Stomach smooth muscle (tissue), 2 donors: ENCODE measurements at regions not wholly inside any gene's neighbourhood (a gene's known extent, or its start where the extent isn't known, plus 50 kb on each side); places are given as distances from the start of the nearest gene placed in this dataset.

Experiments used
- H3K27ac ChIP-seq: one replicate; pipeline ENCODE4 v1.7.0; 2013; ENCODE audit warnings: mild to moderate bottlenecking, low read length, inconsistent platforms
- H3K27me3 ChIP-seq, 2 donors: one replicate each; pipeline ENCODE4 v1.7.0; 2013; ENCODE audit warnings: low read length in 2 of 2; ENCODE audit not compliant: insufficient read depth in 2 of 2, control insufficient read depth in 1 of 2
- H3K36me3 ChIP-seq, 2 donors: one replicate each; pipeline ENCODE4 v1.7.0; 2013; ENCODE audit warnings: low read length in 2 of 2; ENCODE audit not compliant: control insufficient read depth in 2 of 2, insufficient read depth in 2 of 2
- H3K4me1 ChIP-seq: one replicate; pipeline ENCODE4 v1.7.0; 2013; ENCODE audit warnings: low read length; ENCODE audit not compliant: control insufficient read depth, insufficient read depth
- H3K4me3 ChIP-seq, 2 donors: one replicate each; pipeline ENCODE4 v1.7.0; 2013; ENCODE audit warnings: low read length in 2 of 2
- H3K9ac ChIP-seq, 2 donors: one replicate each; pipeline ENCODE4 v1.7.0; 2013; ENCODE audit warnings: low read length in 2 of 2, mild to moderate bottlenecking in 1 of 2
- H3K9me3 ChIP-seq, 2 donors: one replicate each; pipeline ENCODE4 v1.7.0; 2013; ENCODE audit warnings: low read length in 2 of 2; ENCODE audit not compliant: control insufficient read depth in 2 of 2
- donor health status: healthy.
- donor health status: Pancreatic carcinoma.

DNA sequence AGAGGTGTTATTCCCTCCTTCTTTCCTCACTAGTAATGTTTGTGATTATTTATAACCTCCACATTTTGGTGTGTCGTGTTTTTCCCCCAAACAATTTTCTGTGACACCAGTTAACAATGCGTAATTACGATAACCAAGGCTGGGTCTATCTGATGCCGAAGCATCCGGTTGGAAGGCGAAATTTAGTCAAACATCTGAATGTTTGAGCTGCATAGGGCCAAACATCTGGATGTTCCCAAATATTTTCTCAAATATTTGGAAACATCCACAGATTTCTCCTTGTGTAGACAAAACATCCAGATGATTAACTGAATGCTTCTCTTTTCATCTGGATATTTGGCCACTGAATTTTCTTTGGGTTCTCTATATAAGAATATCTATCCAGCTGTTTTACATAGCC, 371.7 kb downstream of the NFIB start:
- no peak overlapping the region for H3K9ac ChIP-seq
- H3K4me1 ChIP-seq = no peaks in the 10 kb centered on the region
- no peaks in the 10 kb centered on the region for H3K9me3 ChIP-seq
- no peak overlapping the region for H3K4me3 ChIP-seq
- no peak overlapping the region for H3K27ac ChIP-seq
- no peaks in the 10 kb centered on the region for H3K27me3 ChIP-seq
- no peaks in the 10 kb centered on the region for H3K36me3 ChIP-seq

DNA sequence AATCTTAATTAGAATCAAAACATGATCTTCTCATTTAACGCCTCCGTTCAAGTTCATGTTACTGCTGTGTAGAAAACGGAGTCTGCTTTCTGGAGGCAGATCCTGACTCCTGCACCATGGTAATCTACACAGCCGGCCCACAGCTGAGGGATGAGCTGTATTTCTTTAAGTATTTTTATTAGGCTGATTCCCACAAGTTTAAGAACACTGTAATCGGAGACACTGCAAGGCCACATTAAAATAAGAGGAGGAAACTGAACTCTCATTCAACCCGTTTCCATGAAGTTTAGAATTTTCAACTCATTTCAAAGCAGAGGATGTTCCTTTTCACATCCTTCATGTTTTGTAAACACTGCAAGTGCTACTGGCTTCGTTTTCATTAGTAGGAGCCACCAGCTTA, 372.2 kb downstream of the NFIB start:
- Histone ChIP-seq H3K36me3 (no peaks in the 10 kb centered on the region), H3K4me3 (no peak overlapping the region), H3K27me3 (no peaks in the 10 kb centered on the region), H3K9ac (no peak overlapping the region), H3K27ac (no peak overlapping the region), H3K4me1 (no peaks in the 10 kb centered on the region), H3K9me3 (no peaks in the 10 kb centered on the region)

DNA sequence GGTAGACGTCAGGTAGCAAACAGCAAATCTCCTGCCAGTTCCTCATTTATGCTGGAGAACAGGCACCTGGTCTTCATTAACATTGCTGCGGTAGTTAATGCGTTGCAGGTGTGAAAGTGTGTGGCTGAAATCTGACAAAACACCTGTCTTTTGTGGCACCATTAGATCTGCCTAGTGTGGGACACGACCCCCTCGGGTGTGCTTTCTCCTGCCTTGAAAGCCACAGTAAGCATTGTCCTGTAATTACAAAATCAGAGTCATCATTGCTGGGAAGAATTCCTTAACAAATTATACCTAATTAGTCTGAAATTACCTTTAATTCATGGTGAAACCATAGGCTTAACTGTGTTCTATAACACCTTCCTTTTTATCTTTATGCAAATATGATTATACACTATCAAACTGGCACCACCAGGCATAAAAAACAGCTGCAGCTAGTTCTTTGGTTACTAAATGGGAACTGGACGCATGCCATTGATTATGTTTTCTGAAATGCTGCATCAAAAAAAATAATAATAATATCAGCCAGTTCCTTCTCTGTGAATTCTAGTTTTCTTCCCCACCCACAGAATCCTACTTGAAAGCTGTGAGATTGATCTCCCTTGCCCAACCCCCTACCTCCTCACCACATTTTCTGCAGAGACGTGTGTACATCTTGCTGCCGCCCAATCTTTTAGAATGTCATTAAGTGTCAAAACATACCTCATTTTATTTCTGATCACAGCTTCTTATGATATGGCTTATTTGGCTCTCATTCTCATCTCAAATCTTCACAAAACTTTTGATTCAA, 374.0 kb downstream of the NFIB start:
- Histone ChIP-seq H3K27me3 (no peaks in the 10 kb centered on the region), H3K4me1 (no peaks in the 10 kb centered on the region), H3K9me3 (no peaks in the 10 kb centered on the region), H3K27ac (no peak overlapping the region), H3K36me3 (no peaks in the 10 kb centered on the region), H3K9ac (no peak overlapping the region), H3K4me3 (no peak overlapping the region)

DNA sequence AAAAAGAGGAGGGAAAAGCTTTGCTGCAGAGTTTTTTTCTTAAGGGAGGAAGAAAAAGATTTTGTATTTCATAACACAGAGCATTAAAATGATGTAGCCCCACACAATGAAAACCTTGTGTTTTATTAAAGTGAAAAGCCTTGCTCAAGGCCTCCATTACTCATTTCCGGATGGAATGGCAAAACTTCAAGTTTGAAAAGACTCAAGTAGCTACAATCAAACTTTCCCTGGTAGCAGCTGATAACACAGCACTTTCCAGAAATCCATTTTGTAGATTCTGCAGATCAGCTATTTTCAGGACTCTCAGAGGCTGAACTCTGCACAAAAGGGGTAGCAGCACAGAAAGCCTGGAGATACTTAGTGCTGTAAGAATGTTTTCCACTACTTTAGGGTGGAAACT, 374.8 kb downstream of the NFIB start:
- Histone ChIP-seq H3K4me3 (no peak overlapping the region), H3K9ac (no peak overlapping the region), H3K27ac (no peak overlapping the region), H3K36me3 (no peaks in the 10 kb centered on the region), H3K4me1 (no peaks in the 10 kb centered on the region), H3K9me3 (no peaks in the 10 kb centered on the region), H3K27me3 (no peaks in the 10 kb centered on the region)

DNA sequence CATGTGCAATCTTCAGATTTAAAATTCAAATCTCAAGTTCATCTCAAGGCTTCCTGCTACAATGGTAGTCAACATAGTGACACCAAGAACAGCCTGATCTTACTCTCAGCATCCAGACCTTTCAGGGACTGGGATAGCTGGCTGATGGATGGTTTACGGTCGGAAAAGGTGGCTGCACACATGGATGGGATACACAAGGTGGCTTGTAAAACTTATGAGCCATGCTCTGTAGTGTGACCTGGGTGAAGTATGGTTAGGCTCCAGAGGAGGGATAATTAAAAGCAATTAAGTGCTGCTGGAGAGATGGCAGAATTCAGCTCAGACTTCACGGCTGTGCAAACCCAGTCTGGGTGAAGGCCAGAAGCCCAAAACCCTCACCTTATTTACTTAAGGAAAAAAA, 379.5 kb downstream of the NFIB start:
- Histone ChIP-seq H3K9me3 (no peaks in the 10 kb centered on the region), H3K4me3 (no peak overlapping the region), H3K36me3 (no peaks in the 10 kb centered on the region), H3K27ac (no peak overlapping the region), H3K27me3 (no peaks in the 10 kb centered on the region), H3K4me1 (no peaks in the 10 kb centered on the region), H3K9ac (no peak overlapping the region)

DNA sequence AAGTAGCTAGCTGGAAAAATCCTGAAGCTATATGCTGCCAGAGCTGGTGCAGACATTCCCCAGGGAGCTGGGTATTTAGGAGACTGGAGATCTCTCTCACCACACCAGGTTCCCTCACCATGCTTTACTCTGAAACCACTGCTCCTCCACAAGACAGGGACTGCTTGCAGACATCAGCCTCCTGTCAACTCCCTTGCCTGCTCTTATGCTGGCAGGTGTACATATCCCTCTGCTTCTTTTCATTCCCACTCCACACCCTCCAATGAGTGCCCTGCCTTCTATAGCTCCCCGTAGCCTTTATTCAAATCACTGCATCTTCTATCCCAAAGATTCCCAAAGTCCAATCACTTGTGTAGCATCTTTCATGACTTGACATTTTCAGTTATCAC, 380.7 kb downstream of the NFIB start:
- Histone ChIP-seq H3K4me1 (no peaks in the 10 kb centered on the region), H3K27me3 (no peaks in the 10 kb centered on the region), H3K9ac (no peak overlapping the region), H3K36me3 (no peaks in the 10 kb centered on the region), H3K4me3 (no peak overlapping the region), H3K27ac (no peak overlapping the region), H3K9me3 (no peaks in the 10 kb centered on the region)

DNA sequence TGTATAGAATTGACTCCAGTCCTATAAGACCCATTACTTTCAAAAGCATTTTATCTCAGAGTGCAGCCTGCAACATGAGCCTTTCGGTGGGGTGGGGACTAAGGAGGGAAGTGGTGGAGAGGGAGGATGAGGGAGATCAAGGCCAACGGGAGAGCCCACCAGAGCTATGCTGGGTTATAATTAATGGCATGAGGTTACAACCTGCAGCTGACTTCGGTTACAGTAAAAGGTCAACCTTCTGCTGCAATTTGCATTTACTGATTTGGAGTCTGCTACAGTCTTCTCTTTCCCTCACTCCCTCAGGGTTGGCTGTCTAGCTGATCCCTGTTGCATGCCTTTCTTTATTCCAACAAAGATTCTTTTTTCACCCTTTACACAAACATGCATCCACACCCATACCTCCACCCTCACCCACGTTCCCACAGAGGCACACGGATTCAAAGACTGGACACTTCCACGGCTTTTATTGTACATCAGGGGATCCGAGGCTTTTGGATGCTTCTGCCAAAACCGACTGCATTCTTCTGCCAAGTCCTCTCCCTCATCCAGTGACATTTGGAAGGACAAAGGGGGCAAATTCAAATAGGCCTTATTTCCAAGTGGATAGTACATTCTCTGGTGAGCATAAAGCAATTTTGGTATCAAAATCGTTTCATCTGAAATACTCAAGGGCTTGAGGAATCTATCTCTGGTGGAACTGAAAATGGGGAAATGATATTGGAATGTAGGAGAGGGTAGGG, 381.2 kb downstream of the NFIB start:
- no peaks in the 10 kb centered on the region for H3K27me3 ChIP-seq
- H3K4me3 ChIP-seq = no peak overlapping the region
- H3K27ac ChIP-seq = no peak overlapping the region
- H3K36me3 ChIP-seq = no peaks in the 10 kb centered on the region
- no peak overlapping the region for H3K9ac ChIP-seq
- H3K9me3 ChIP-seq = no peaks in the 10 kb centered on the region
- no peaks in the 10 kb centered on the region for H3K4me1 ChIP-seq

DNA sequence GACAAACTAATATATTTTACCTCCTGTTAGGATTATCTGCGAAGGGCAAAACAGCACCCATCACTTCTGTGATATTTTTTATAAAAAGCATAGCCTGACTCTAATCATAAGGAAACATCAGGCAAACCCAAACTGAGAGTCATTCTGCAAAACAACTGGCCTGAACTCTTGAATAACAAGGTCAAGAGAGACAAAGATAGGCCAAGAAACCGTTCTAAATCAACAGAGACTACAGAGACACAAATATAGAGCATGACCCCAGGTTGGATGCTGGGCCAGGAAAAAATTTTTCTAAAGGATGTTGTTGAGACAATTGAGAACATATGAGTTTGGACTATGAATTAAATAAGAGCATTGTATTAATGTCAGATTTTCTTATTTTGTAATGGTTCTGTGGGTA, 384.9 kb downstream of the NFIB start:
- H3K27me3 ChIP-seq = no peaks in the 10 kb centered on the region
- H3K27ac ChIP-seq = no peak overlapping the region
- no peaks in the 10 kb centered on the region for H3K36me3 ChIP-seq
- H3K4me1 ChIP-seq = no peaks in the 10 kb centered on the region
- no peaks in the 10 kb centered on the region for H3K9me3 ChIP-seq
- H3K9ac ChIP-seq = no peak overlapping the region
- H3K4me3 ChIP-seq = no peak overlapping the region

DNA sequence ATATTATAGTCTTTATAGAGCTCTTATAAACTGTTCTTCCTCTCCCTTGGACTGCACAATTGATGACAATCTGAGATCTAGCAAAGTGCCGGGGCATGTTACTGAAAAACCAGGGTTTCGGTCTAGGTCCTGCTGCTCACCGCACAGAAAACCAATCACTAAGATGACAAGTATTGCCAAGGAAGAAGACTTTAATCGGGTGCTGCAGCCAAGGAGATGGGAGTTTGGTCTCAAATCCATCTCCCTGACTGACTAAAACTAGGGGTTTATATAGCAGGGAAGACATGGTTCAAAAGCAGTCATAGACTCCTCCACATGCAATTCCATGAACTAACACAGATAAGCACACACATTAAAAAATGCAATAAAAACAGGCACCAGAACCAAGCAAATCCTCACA, 390.6 kb downstream of the NFIB start:
- Histone ChIP-seq H3K36me3 (no peaks in the 10 kb centered on the region), H3K4me3 (no peak overlapping the region), H3K27me3 (no peaks in the 10 kb centered on the region), H3K9me3 (no peaks in the 10 kb centered on the region), H3K4me1 (no peaks in the 10 kb centered on the region), H3K9ac (no peak overlapping the region), H3K27ac (no peak overlapping the region)

DNA sequence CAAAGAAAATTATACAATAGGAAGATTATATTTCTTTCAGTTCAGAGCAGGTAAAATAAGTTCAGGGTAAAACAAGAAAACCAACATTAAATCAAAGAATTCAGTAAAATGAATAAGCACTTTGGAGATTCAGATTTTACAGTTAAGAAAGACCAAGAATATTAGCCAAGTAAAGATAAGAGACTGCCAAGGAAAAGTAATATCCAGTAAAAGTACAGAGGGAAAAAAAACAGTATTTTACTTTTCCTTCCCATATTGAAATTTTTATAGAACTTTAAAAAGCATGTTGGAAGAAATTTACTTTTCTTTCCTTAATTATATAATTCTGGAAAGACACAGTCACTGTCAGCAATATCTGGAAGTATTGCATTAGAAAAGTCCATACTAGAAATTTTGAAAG, 393.4 kb downstream of the NFIB start:
- Histone ChIP-seq H3K4me1 (no peaks in the 10 kb centered on the region), H3K9ac (no peak overlapping the region), H3K36me3 (no peaks in the 10 kb centered on the region), H3K4me3 (no peak overlapping the region), H3K27me3 (no peaks in the 10 kb centered on the region), H3K9me3 (no peaks in the 10 kb centered on the region), H3K27ac (no peak overlapping the region)

DNA sequence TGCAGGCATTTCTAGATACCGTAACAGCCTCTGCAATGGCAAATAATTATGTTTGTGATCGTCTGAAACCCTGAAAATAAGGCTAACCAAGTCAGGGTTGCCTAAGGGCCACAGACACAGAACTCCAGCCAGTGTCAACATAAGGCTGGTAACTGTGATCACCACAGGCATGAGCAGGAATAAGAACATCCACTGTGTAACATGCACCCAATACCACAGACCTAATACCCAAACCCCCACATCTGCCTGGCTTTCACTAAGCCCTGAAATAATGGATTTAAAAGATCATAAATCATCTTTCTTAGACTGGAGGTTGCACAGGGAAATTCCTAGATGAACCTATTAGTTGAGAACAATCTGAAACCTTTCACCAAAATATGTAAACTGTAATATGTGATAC, 394.5 kb downstream of the NFIB start:
- H3K9ac ChIP-seq = no peak overlapping the region
- H3K27me3 ChIP-seq = no peaks in the 10 kb centered on the region
- H3K36me3 ChIP-seq = no peaks in the 10 kb centered on the region
- H3K9me3 ChIP-seq = no peaks in the 10 kb centered on the region
- H3K4me1 ChIP-seq = no peaks in the 10 kb centered on the region
- H3K27ac ChIP-seq = no peak overlapping the region
- no peak overlapping the region for H3K4me3 ChIP-seq
